ENCODE measurements at regions not wholly inside any gene's neighbourhood (a gene's known extent, or its start where the extent isn't known, plus 50 kb on each side); places are given as distances from the start of the nearest gene placed in this dataset.
"Not testable (repeated sequence)": the region's sequence is repeated elsewhere in the genome, so short reads cannot be mapped to it uniquely, and the experiment has no call there.

DNA sequence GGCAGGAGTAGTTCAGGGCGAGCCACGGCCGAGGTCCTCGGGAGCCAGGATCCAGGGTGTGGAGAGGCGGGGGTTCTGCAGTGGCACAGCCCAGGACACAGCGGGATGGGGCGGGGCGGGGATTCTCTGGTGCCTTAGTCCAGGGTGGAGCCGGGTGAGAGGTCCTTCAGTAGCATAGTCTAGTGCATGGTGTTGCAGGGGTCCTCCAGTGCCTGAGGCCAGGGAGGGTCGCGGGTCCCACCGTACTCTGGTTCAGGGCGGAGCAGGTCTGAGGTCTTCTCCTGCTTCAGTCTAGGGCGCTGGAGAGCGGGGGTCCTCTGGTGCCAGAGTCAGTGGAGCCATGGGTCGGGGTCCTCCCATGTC is 131.1 kb downstream of the CCDC74A start:
- no peak overlapping the region for H3K9ac ChIP-seq (ENCODE audit: insufficient read depth, low read length, poor library complexity, severe bottlenecking)

GRCh38 chr2:131659168-131659572 is 131.5 kb downstream of the CCDC74A start:
- H3K4me3 ChIP-seq (replicated peaks in 1 of 3; ENCODE audit: low read depth in 2 of 3, low read length in 3 of 3), result no peak overlapping the region
- H3K4me1 Mint-ChIP-seq, result peaks cover 2% of the 10 kb centered on the region
- no peak overlapping the region for H3K27ac Mint-ChIP-seq
- H3K27me3 ChIP-seq (ENCODE audit: control insufficient read depth in 2 of 2, insufficient read depth in 2 of 2, low read length in 2 of 2), result no peaks in the 10 kb centered on the region
- no peaks in the 10 kb centered on the region for H3K79me2 ChIP-seq (ENCODE audit: insufficient read depth, low read length)
- TF ChIP-seq, protein P1, sequence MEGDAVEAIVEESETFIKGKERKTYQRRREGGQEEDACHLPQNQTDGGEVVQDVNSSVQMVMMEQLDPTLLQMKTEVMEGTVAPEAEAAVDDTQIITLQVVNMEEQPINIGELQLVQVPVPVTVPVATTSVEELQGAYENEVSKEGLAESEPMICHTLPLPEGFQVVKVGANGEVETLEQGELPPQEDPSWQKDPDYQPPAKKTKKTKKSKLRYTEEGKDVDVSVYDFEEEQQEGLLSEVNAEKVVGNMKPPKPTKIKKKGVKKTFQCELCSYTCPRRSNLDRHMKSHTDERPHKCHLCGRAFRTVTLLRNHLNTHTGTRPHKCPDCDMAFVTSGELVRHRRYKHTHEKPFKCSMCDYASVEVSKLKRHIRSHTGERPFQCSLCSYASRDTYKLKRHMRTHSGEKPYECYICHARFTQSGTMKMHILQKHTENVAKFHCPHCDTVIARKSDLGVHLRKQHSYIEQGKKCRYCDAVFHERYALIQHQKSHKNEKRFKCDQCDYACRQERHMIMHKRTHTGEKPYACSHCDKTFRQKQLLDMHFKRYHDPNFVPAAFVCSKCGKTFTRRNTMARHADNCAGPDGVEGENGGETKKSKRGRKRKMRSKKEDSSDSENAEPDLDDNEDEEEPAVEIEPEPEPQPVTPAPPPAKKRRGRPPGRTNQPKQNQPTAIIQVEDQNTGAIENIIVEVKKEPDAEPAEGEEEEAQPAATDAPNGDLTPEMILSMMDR (IDR thresholded peaks at IDR 0.05), result no peak
- H3K9me3 ChIP-seq (replicated peaks in 1 of 2; ENCODE audit: control insufficient read depth in 1 of 2, insufficient read depth in 1 of 2, low read length in 2 of 2), result peaks cover 0 to 18% of the 10 kb centered on the region in 2 donors
- no peak overlapping the region for H3K9ac ChIP-seq (ENCODE audit: insufficient read depth, low read length, poor library complexity, severe bottlenecking)
- H3K4me2 ChIP-seq (replicated peaks; ENCODE audit: extremely low read depth, low read length, poor library complexity, severe bottlenecking), result no peak overlapping the region
- no peak overlapping the region for H2AFZ ChIP-seq (ENCODE audit: insufficient read depth, low read depth, low read length, poor library complexity, severe bottlenecking)
- intact Hi-C loops (cut with micrococcal nuclease), result no loop called here
- H3K4me1 ChIP-seq (ENCODE audit: control insufficient read depth in 1 of 2, insufficient read depth in 2 of 2, low read length in 2 of 2), result no peaks in the 10 kb centered on the region
- peaks cover 0 to 18% (median 12%) of the 10 kb centered on the region in 7 donors for H3K9me3 Mint-ChIP-seq
- no peaks in the 10 kb centered on the region for H4K20me1 ChIP-seq (ENCODE audit: insufficient read depth, low read length)
- no peak overlapping the region for H3K27ac ChIP-seq (ENCODE audit: low read depth in 1 of 2, low read length in 2 of 2)
- H3K4me3 Mint-ChIP-seq, result no peak overlapping the region
- H3K27me3 Mint-ChIP-seq (ENCODE audit: low read depth in 3 of 3), result peaks cover 1 to 3% (median 1%) of the 10 kb centered on the region in 3 donors
- WGBS (ENCODE audit: insufficient coverage), result 94% methylated on average over 8 of the region's 8 CpGs
- H3K36me3 Mint-ChIP-seq, result no peaks in the 10 kb centered on the region
- DNase-seq, result no peak
- no peaks in the 10 kb centered on the region for H3K36me3 ChIP-seq (replicated peaks in 1 of 2; ENCODE audit: control insufficient read depth in 1 of 2, insufficient read depth in 2 of 2, low read length in 2 of 2)

More for the DNA sequence above, 131.1 kb downstream of the CCDC74A start:
- H3K4me3 ChIP-seq (replicated peaks in 1 of 3; ENCODE audit: low read depth in 2 of 3, low read length in 3 of 3), result no peak overlapping the region
- DNase-seq, result no peak
- H3K4me3 Mint-ChIP-seq, result no peak overlapping the region
- peaks cover 0 to 18% of the 10 kb centered on the region in 2 donors for H3K9me3 ChIP-seq (replicated peaks in 1 of 2; ENCODE audit: control insufficient read depth in 1 of 2, insufficient read depth in 1 of 2, low read length in 2 of 2)
- no peaks in the 10 kb centered on the region for H3K79me2 ChIP-seq (ENCODE audit: insufficient read depth, low read length)
- H3K27me3 Mint-ChIP-seq (ENCODE audit: low read depth in 3 of 3), result peaks cover 1 to 3% (median 1%) of the 10 kb centered on the region in 3 donors
- H2AFZ ChIP-seq (ENCODE audit: insufficient read depth, low read depth, low read length, poor library complexity, severe bottlenecking), result no peak overlapping the region
- H3K9me3 Mint-ChIP-seq, result peaks cover 0 to 18% (median 12%) of the 10 kb centered on the region in 7 donors
- H3K4me2 ChIP-seq (replicated peaks; ENCODE audit: extremely low read depth, low read length, poor library complexity, severe bottlenecking), result no peak overlapping the region
- TF ChIP-seq, protein P1 (IDR thresholded peaks at IDR 0.05), result no peak
- H3K27me3 ChIP-seq (ENCODE audit: control insufficient read depth in 2 of 2, insufficient read depth in 2 of 2, low read length in 2 of 2), result no peaks in the 10 kb centered on the region
- 95% methylated on average over 16 of the region's 16 CpGs for WGBS (ENCODE audit: insufficient coverage)
- H3K36me3 Mint-ChIP-seq, result no peaks in the 10 kb centered on the region
- no peak overlapping the region for H3K27ac ChIP-seq (ENCODE audit: low read depth in 1 of 2, low read length in 2 of 2)
- H4K20me1 ChIP-seq (ENCODE audit: insufficient read depth, low read length), result no peaks in the 10 kb centered on the region
- intact Hi-C loops (cut with micrococcal nuclease), result no loop called here
- no peaks in the 10 kb centered on the region for H3K4me1 ChIP-seq (ENCODE audit: control insufficient read depth in 1 of 2, insufficient read depth in 2 of 2, low read length in 2 of 2)
- no peak overlapping the region for H3K27ac Mint-ChIP-seq
- H3K36me3 ChIP-seq (replicated peaks in 1 of 2; ENCODE audit: control insufficient read depth in 1 of 2, insufficient read depth in 2 of 2, low read length in 2 of 2), result no peaks in the 10 kb centered on the region
- peaks cover 2% of the 10 kb centered on the region for H3K4me1 Mint-ChIP-seq

DNA sequence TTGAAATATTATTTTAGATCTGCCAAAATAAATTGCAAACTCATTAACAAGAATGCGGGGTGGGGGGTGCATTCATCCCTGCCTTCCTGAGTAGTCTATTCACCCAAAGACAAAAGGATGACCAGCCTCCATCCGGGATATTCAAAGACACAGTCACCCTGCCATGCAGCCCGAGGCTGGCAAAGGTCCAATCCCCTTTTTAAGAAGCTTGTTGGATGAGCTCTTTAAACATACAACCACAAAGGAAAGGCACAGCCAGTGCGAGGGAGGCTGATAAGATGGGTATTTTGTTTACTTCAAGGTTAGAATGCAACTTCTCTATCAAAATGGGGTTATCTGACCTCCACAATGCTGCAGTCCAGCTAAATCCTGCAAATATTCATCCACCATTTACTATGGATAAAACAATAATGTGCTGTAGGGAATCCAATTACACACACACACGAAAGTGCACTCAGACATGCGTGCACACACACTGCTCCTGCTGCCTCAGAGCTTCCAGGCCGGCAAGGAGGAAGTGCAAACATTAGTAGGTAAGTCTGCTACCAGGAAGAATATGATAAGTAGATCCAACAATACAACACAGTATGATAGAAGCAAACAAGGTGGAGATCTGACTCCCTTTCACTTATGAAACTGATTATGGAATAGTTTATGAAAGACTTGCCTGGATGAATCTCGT is 133.6 kb downstream of the CCDC74A start:
- H3K27ac ChIP-seq (ENCODE audit: low read depth in 1 of 2, low read length in 2 of 2); intact Hi-C loops (cut with micrococcal nuclease); H3K4me2 ChIP-seq (replicated peaks; ENCODE audit: extremely low read depth, low read length, poor library complexity, severe bottlenecking); H3K36me3 ChIP-seq (replicated peaks in 1 of 2; ENCODE audit: control insufficient read depth in 1 of 2, insufficient read depth in 2 of 2, low read length in 2 of 2); H3K4me3 Mint-ChIP-seq; H3K27me3 Mint-ChIP-seq (ENCODE audit: low read depth in 3 of 3); H3K9ac ChIP-seq (ENCODE audit: insufficient read depth, low read length, poor library complexity, severe bottlenecking); H3K79me2 ChIP-seq (ENCODE audit: insufficient read depth, low read length); H3K4me3 ChIP-seq (replicated peaks in 1 of 3; ENCODE audit: low read depth in 2 of 3, low read length in 3 of 3); H3K27me3 ChIP-seq (ENCODE audit: control insufficient read depth in 2 of 2, insufficient read depth in 2 of 2, low read length in 2 of 2); H3K4me1 ChIP-seq (ENCODE audit: control insufficient read depth in 1 of 2, insufficient read depth in 2 of 2, low read length in 2 of 2); H4K20me1 ChIP-seq (ENCODE audit: insufficient read depth, low read length); H3K4me1 Mint-ChIP-seq; H2AFZ ChIP-seq (ENCODE audit: insufficient read depth, low read depth, low read length, poor library complexity, severe bottlenecking); DNase-seq; H3K36me3 Mint-ChIP-seq: not testable (repeated sequence)
- H3K9me3 ChIP-seq (replicated peaks in 1 of 2; ENCODE audit: control insufficient read depth in 1 of 2, insufficient read depth in 1 of 2, low read length in 2 of 2), result peaks cover 0 to 18% of the 10 kb centered on the region in 2 donors
- Mint-ChIP-seq H3K27ac (peak overlapping the region in 1 of 7 donors; percentile 26), H3K9me3 (peaks cover 0 to 18% (median 12%) of the 10 kb centered on the region in 7 donors)
- 89% methylated on average over 3 of the region's 8 CpGs for WGBS (ENCODE audit: insufficient coverage)
